B cell (primary cell): ENCODE measurements at regions not wholly inside any gene's neighbourhood (a gene's known extent, or its start where the extent isn't known, plus 50 kb on each side); places are given as distances from the start of the nearest gene placed in this dataset.

Experiments used
- ATAC-seq: fragments of 200-7000 bp; cut with Tn5 transposase; one replicate; pipeline ENCODE4 v1.10.0; 2021; ENCODE audit warnings: low read depth, mild to moderate bottlenecking, moderate number of reproducible peaks, moderate library complexity
- CTCF ChIA-PET: fragments of 350-600 bp; sonication (Branson Sonifier 250); formaldehyde crosslinking; loops from one replicate; lab custom pipeline; 2021; ENCODE audit warnings: antibody characterized with exemption, inconsistent platforms; lab: Charles Lee
- POLR2A ChIA-PET: fragments of 350-600 bp; sonication (Branson Sonifier 250); formaldehyde crosslinking; loops from one replicate; lab custom pipeline; 2021; ENCODE audit warnings: antibody characterized with exemption; lab: Charles Lee
- DNase-seq: peaks from one replicate; pipeline ENCODE4 v3.0.0; 2013
- H2AFZ ChIP-seq: 2 replicates; pipeline ENCODE4 v1.6.1; 2012; ENCODE audit warnings: mild to moderate bottlenecking, low read depth, low read length; ENCODE audit not compliant: insufficient read depth, poor library complexity, severe bottlenecking
- H3K27ac ChIP-seq, 2 donors: 1 replicate in 1 of 2; 2 replicates in 1 of 2; pipeline ENCODE4 v1.5.1; 2012 to 2013; ENCODE audit warnings: low read length in 2 of 2, mild to moderate bottlenecking in 2 of 2, moderate library complexity in 1 of 2
- H3K27me3 ChIP-seq, 4 experiments: fragments of 200-600 bp in 1 of 4; sonication (generic) in 1 of 4; replicated peaks in 1 of 4; 1 replicate in 2 of 4; 2 replicates in 2 of 4; pipeline versions ENCODE4 v1.6.1 to v1.7.0; 2013 to 2016; ENCODE audit warnings: low read length in 3 of 4, mild to moderate bottlenecking in 2 of 4, mixed read lengths in 1 of 4, moderate library complexity in 1 of 4; ENCODE audit not compliant: insufficient read depth in 4 of 4, control insufficient read depth in 3 of 4; ENCODE audit errors: control extremely low read depth in 1 of 4
- H3K36me3 ChIP-seq, 2 experiments: replicated peaks in 1 of 2; 1 replicate in 1 of 2; 2 replicates in 1 of 2; pipeline versions ENCODE4 v1.6.1 to v1.7.1; 2013; ENCODE audit warnings: low read length in 1 of 2; ENCODE audit not compliant: insufficient read depth in 2 of 2, control insufficient read depth in 1 of 2; ENCODE audit errors: control extremely low read depth in 1 of 2, extremely low read depth in 1 of 2
- H3K4me1 ChIP-seq, 2 donors: fragments of 200-600 bp in 1 of 2; sonication (generic) in 1 of 2; 1 replicate in 1 of 2; 2 replicates in 1 of 2; pipeline versions ENCODE4 v1.5.1 to v1.6.1; 2013 to 2017; ENCODE audit warnings: low read length in 2 of 2; ENCODE audit not compliant: control insufficient read depth in 2 of 2, insufficient read depth in 2 of 2
- H3K4me2 ChIP-seq: replicated peaks from 2 replicates; pipeline ENCODE3; 2012; ENCODE audit warnings: mild to moderate bottlenecking, low read depth, low read length; ENCODE audit not compliant: poor library complexity, severe bottlenecking
- H3K4me3 ChIP-seq, 5 experiments: fragments of 200-600 bp in 1 of 5; sonication (generic) in 1 of 5; 1 replicate in 3 of 5; 2 replicates in 2 of 5; pipeline versions ENCODE4 v1.5.1 to v1.7.0; 2011 to 2016; ENCODE audit warnings: low read length in 4 of 5, mild to moderate bottlenecking in 4 of 5, low read depth in 2 of 5, control low read depth in 1 of 5, moderate library complexity in 1 of 5; ENCODE audit not compliant: insufficient read depth in 1 of 5; ENCODE audit errors: control extremely low read depth in 1 of 5, extremely low read depth in 1 of 5
- H3K79me2 ChIP-seq: fragments of 200-600 bp; sonication (generic); one replicate; pipeline ENCODE4 v1.6.0; 2016; ENCODE audit warnings: low read length; ENCODE audit not compliant: control insufficient read depth, insufficient read depth
- H3K9ac ChIP-seq: fragments of 200-600 bp; sonication (generic); 2 replicates; pipeline ENCODE4 v1.6.1; 2017; ENCODE audit warnings: mild to moderate bottlenecking, low read length, moderate library complexity
- H3K9me3 ChIP-seq, 3 donors: one replicate each; pipeline versions ENCODE4 v1.6.1 to v1.7.1; 2013; ENCODE audit warnings: low read length in 2 of 3; ENCODE audit not compliant: control insufficient read depth in 2 of 3, insufficient read depth in 1 of 3; ENCODE audit errors: control extremely low read depth in 1 of 3
- H4K20me1 ChIP-seq: 2 replicates; pipeline ENCODE4 v1.6.0; 2012; ENCODE audit warnings: mild to moderate bottlenecking, low read length; ENCODE audit not compliant: insufficient read depth, control insufficient read depth, poor library complexity, severe bottlenecking
- H3K27ac Mint-ChIP-seq: one replicate; pipeline ENCODE4 v1.8.0; 2021; ENCODE audit warnings: mixed read lengths
- H3K27me3 Mint-ChIP-seq: one replicate; pipeline ENCODE4 v1.8.0; 2021; ENCODE audit warnings: mixed read lengths
- H3K4me1 Mint-ChIP-seq: one replicate; pipeline ENCODE4 v1.8.0; 2021; ENCODE audit warnings: mixed read lengths
- H3K4me3 Mint-ChIP-seq: one replicate; pipeline ENCODE4 v1.8.0; 2021; ENCODE audit warnings: mixed read lengths
- H3K9me3 Mint-ChIP-seq: one replicate; pipeline ENCODE4 v1.8.0; 2022; ENCODE audit warnings: mixed read lengths; ENCODE audit not compliant: insufficient read depth
- CTCF ChIP-seq: fragments of 200-600 bp; IDR thresholded peaks from one replicate; pipeline ENCODE4 v1.8.0; 2022; ENCODE audit warnings: antibody characterized with exemption, mild to moderate bottlenecking
- EZH2 ChIP-seq: IDR thresholded peaks from 2 replicates; pipeline ENCODE4 v1.6.1; 2012; ENCODE audit warnings: borderline replicate concordance, low read depth, mild to moderate bottlenecking, moderate library complexity, low read length; ENCODE audit not compliant: insufficient read depth, poor library complexity, severe bottlenecking
- WGBS: methylation state at CpG from one replicate; pipeline ENCODE4 v1.1.5; 2013; ENCODE audit warnings: missing lambda C conversion rate; ENCODE audit not compliant: insufficient coverage; 5-methylcytosine and 5-hydroxymethylcytosine counted together
- intact Hi-C: fragments of 100-400 bp; cut with micrococcal nuclease; formaldehyde crosslinking; loops from one replicate; pipeline ENCODE4 v1.10.0; 2022

GRCh38 chr12:56851462-56851861 is 82.7 kb downstream of the SDR9C7 start:
- no peak overlapping the region for H3K4me2 ChIP-seq
- intact Hi-C loops, result no loop called here
- TF ChIP-seq EZH2, result no peak
- TF ChIP-seq CTCF, result no peak
- no peak overlapping the region for H3K27ac ChIP-seq
- Mint-ChIP-seq H3K4me1 (no peaks in the 10 kb centered on the region), H3K27ac (no peak overlapping the region), H3K4me3 (no peak overlapping the region), H3K27me3 (peaks cover 34% of the 10 kb centered on the region), H3K9me3 (peaks cover 6% of the 10 kb centered on the region)
- H3K4me1 ChIP-seq, result no peaks in the 10 kb centered on the region
- H3K4me3 ChIP-seq, result no peak overlapping the region
- no peaks in the 10 kb centered on the region for H3K36me3 ChIP-seq
- peaks cover 0 to 6% (median 2%) of the 10 kb centered on the region in 4 experiments for H3K27me3 ChIP-seq
- DNase-seq (no peak), ATAC-seq (no peak)
- no CpG with 5 or more reads among the region's 1 CpG for WGBS
- no peaks in the 10 kb centered on the region for H4K20me1 ChIP-seq
- no peak overlapping the region for H3K9ac ChIP-seq
- ChIA-PET CTCF (no interaction called here), POLR2A (no interaction called here)
- no peak overlapping the region for H2AFZ ChIP-seq
- H3K79me2 ChIP-seq, result no peaks in the 10 kb centered on the region
- H3K9me3 ChIP-seq, result peaks cover 3 to 6% (median 5%) of the 10 kb centered on the region in 3 donors

- H3K9ac ChIP-seq, result no peak overlapping the region
- no peaks in the 10 kb centered on the region for H3K79me2 ChIP-seq
- H3K9me3 ChIP-seq, result no peaks in the 10 kb centered on the region
- TF ChIP-seq EZH2 (no peak), CTCF (no peak)
- WGBS, result 88% methylated on average over 7 of the region's 8 CpGs
- H3K27me3 Mint-ChIP-seq, result peaks cover 24% of the 10 kb centered on the region
- ChIA-PET POLR2A (no interaction called here), CTCF (interaction anchor here (0.8 to 2.1 kb wide), 6 partner anchors 147 to 345 kb away, joined by 3 to 7 read pairs (median 3); no protein-coding TSS in a partner anchor)
- H3K27me3 ChIP-seq, result peaks cover 0 to 2% (median 0%) of the 10 kb centered on the region in 4 experiments
- intact Hi-C loops, result no loop called here
- no peak overlapping the region for H3K4me3 ChIP-seq
- ATAC-seq (no peak), DNase-seq (no peak)
- H2AFZ ChIP-seq, result no peak overlapping the region
- peaks cover 11% of the 10 kb centered on the region in 2 donors for H3K4me1 ChIP-seq
- H3K4me2 ChIP-seq, result no peak overlapping the region
- no peaks in the 10 kb centered on the region for H3K9me3 Mint-ChIP-seq
- no peak overlapping the region for H3K4me3 Mint-ChIP-seq
- H3K27ac Mint-ChIP-seq, result no peak overlapping the region
- no peaks in the 10 kb centered on the region for H3K36me3 ChIP-seq
- H3K4me1 Mint-ChIP-seq, result peaks cover 13% of the 10 kb centered on the region
- H3K27ac ChIP-seq, result no peak overlapping the region
- no peaks in the 10 kb centered on the region for H4K20me1 ChIP-seq
These were observed 77.8 kb downstream of the HSD17B6 start for GRCh38 chr12:56840922-56841321.
